H1 (cell line): ENCODE measurements at regions not wholly inside any gene's neighbourhood (a gene's known extent, or its start where the extent isn't known, plus 50 kb on each side); places are given as distances from the start of the nearest gene placed in this dataset.

ENCODE experiments used
- CTCF ChIA-PET: fragments of 300-600 bp; sonication (Branson Sonifier 250); formaldehyde crosslinking; loops from one replicate; lab custom pipeline; 2021; ENCODE audit not compliant: partially characterized antibody; lab: Charles Lee
- POLR2A ChIA-PET: fragments of 300-600 bp; sonication (Branson Sonifier 250); formaldehyde crosslinking; loops from one replicate; lab custom pipeline; 2021; ENCODE audit warnings: inconsistent platforms; ENCODE audit not compliant: partially characterized antibody; lab: Charles Lee
- DNase-seq, 2 experiments: peaks; one replicate each; pipeline versions ENCODE4 v3.0.0 to v3.0.0-alpha.2; 2010 to 2022; ENCODE audit warnings: low spot score in 2 of 2, low read depth in 1 of 2, mixed read lengths in 1 of 2
- FAIRE-seq: peaks from 2 replicates; lab custom pipeline; 2011; peaks lifted over from hg19 to GRCh38; lab: Jason Lieb, UNC
- H2AFZ ChIP-seq: 2 replicates; pipeline ENCODE4 v1.8.1; 2012; ENCODE audit warnings: low read length, inconsistent platforms
- H2AK5ac ChIP-seq: 2 replicates; pipeline ENCODE4 v1.6.1; 2013; ENCODE audit warnings: low read depth, low read length
- H2BK120ac ChIP-seq: replicated peaks from 2 replicates; pipeline ENCODE3; 2013; ENCODE audit warnings: low read depth, low read length, inconsistent platforms
- H2BK12ac ChIP-seq: 2 replicates; pipeline ENCODE4 v1.6.1; 2013; ENCODE audit warnings: low read depth, low read length
- H2BK15ac ChIP-seq: 2 replicates; pipeline ENCODE4 v1.6.1; 2013; ENCODE audit warnings: low read length
- H2BK20ac ChIP-seq: 2 replicates; pipeline ENCODE4 v1.6.1; 2013; ENCODE audit warnings: low read length
- H2BK5ac ChIP-seq: 2 replicates; pipeline ENCODE4 v1.6.1; 2013; ENCODE audit warnings: low read depth, low read length
- H3K14ac ChIP-seq: 2 replicates; pipeline ENCODE4 v1.6.1; 2013; ENCODE audit warnings: inconsistent platforms; ENCODE audit not compliant: insufficient read length
- H3K18ac ChIP-seq: 2 replicates; pipeline ENCODE4 v1.6.1; 2013; ENCODE audit warnings: low read length; ENCODE audit errors: extremely low read depth
- H3K23ac ChIP-seq: 2 replicates; pipeline ENCODE4 v1.6.1; 2013; ENCODE audit warnings: inconsistent platforms; ENCODE audit not compliant: insufficient read length
- H3K23me2 ChIP-seq: 2 replicates; pipeline ENCODE4 v1.6.1; 2013; ENCODE audit warnings: low read depth, low read length
- H3K27ac ChIP-seq: 2 replicates; pipeline ENCODE4 v1.6.1; 2011; ENCODE audit warnings: low read depth, low read length, inconsistent platforms
- H3K27me3 ChIP-seq, 4 experiments: replicated peaks in 1 of 4; 1 replicate in 1 of 4; 2 replicates in 3 of 4; pipeline versions ENCODE4 v1.6.1 to v1.8.1; 2011 to 2013; ENCODE audit warnings: low read length in 3 of 4, mild to moderate bottlenecking in 3 of 4, inconsistent platforms in 2 of 4, mixed read lengths in 2 of 4, moderate library complexity in 1 of 4; ENCODE audit not compliant: control insufficient read depth in 3 of 4, insufficient read depth in 3 of 4; ENCODE audit errors: extremely low read depth in 1 of 4
- H3K36me3 ChIP-seq, 4 experiments: 2 replicates each; pipeline versions ENCODE4 v1.6.1 to v1.8.1; 2011 to 2013; ENCODE audit warnings: mild to moderate bottlenecking in 4 of 4, low read length in 3 of 4, moderate library complexity in 2 of 4, control low read depth in 1 of 4, inconsistent platforms in 1 of 4; ENCODE audit not compliant: insufficient read depth in 4 of 4, control insufficient read depth in 2 of 4
- H3K4ac ChIP-seq: replicated peaks from 2 replicates; pipeline ENCODE3; 2013; ENCODE audit warnings: low read length, low read depth, mixed read lengths, inconsistent platforms; ENCODE audit not compliant: insufficient read length
- H3K4me1 ChIP-seq, 4 experiments: replicated peaks in 1 of 4; 1 replicate in 1 of 4; 2 replicates in 3 of 4; pipeline versions ENCODE4 v1.6.1 to v1.8.1; 2011 to 2013; ENCODE audit warnings: low read length in 3 of 4, inconsistent platforms in 2 of 4, mixed read lengths in 1 of 4; ENCODE audit not compliant: insufficient read depth in 4 of 4, control insufficient read depth in 3 of 4
- H3K4me2 ChIP-seq, 2 experiments: 2 replicates each; pipeline versions ENCODE4 v1.6.1 to v1.8.1; 2011 to 2013; ENCODE audit warnings: low read depth in 2 of 2, low read length in 2 of 2, control low read depth in 1 of 2, inconsistent platforms in 1 of 2, mild to moderate bottlenecking in 1 of 2; ENCODE audit not compliant: insufficient read depth in 1 of 2
- H3K4me3 ChIP-seq, 4 experiments: fragments of 200-600, 300-600 bp in 1 of 4; sonication (generic), shearing (Covaris generic), sonication (Bioruptor Twin) in 1 of 4; 2 replicates each; pipeline versions ENCODE4 v1.5.1 to v1.8.1; 2011 to 2016; ENCODE audit warnings: low read length in 4 of 4, low read depth in 3 of 4, control low read depth in 2 of 4, inconsistent platforms in 2 of 4, mild to moderate bottlenecking in 2 of 4, mixed read lengths in 1 of 4, moderate library complexity in 1 of 4; ENCODE audit not compliant: insufficient read depth in 2 of 4; ENCODE audit errors: extremely low read depth in 1 of 4
- H3K56ac ChIP-seq: replicated peaks from 2 replicates; pipeline ENCODE3; 2013; ENCODE audit warnings: low read depth, mild to moderate bottlenecking, mixed read lengths, low read length, inconsistent platforms; ENCODE audit not compliant: insufficient read length
- H3K79me1 ChIP-seq: 2 replicates; pipeline ENCODE4 v1.6.1; 2013; ENCODE audit warnings: low read depth, low read length, control low read depth
- H3K79me2 ChIP-seq, 2 experiments: 2 replicates each; pipeline versions ENCODE4 v1.6.1 to v1.8.1; 2012 to 2013; ENCODE audit warnings: low read length in 2 of 2, mild to moderate bottlenecking in 2 of 2, inconsistent platforms in 1 of 2; ENCODE audit not compliant: insufficient read depth in 2 of 2, control insufficient read depth in 1 of 2
- H3K9ac ChIP-seq, 4 experiments: replicated peaks in 1 of 4; 1 replicate in 1 of 4; 2 replicates in 3 of 4; pipeline versions ENCODE4 v1.6.1 to v1.8.1; 2011 to 2013; ENCODE audit warnings: low read depth in 3 of 4, low read length in 3 of 4, control low read depth in 2 of 4, mild to moderate bottlenecking in 2 of 4, moderate library complexity in 2 of 4, inconsistent platforms in 1 of 4; ENCODE audit errors: extremely low read depth in 1 of 4
- H3K9me3 ChIP-seq, 2 experiments: 2 replicates each; pipeline versions ENCODE4 v1.6.1 to v1.8.1; 2012 to 2013; ENCODE audit warnings: mild to moderate bottlenecking in 2 of 2, moderate library complexity in 2 of 2, control low read depth in 1 of 2, inconsistent platforms in 1 of 2, low read depth in 1 of 2, low read length in 1 of 2, mixed read lengths in 1 of 2; ENCODE audit not compliant: insufficient read depth in 2 of 2
- H4K20me1 ChIP-seq, 2 experiments: replicated peaks in 1 of 2; 2 replicates each; pipeline versions ENCODE3 to v1.8.1; 2011 to 2013; ENCODE audit warnings: inconsistent platforms in 2 of 2, low read length in 2 of 2, mild to moderate bottlenecking in 1 of 2; ENCODE audit not compliant: insufficient read depth in 2 of 2, control insufficient read depth in 1 of 2
- H4K5ac ChIP-seq: 2 replicates; pipeline ENCODE4 v1.6.1; 2013; ENCODE audit warnings: low read length, low read depth, mixed read lengths, inconsistent platforms; ENCODE audit not compliant: insufficient read length
- H4K8ac ChIP-seq: 2 replicates; pipeline ENCODE4 v1.8.0; 2013; ENCODE audit warnings: mild to moderate bottlenecking, moderate library complexity, low read length, inconsistent platforms; ENCODE audit not compliant: insufficient read depth; ENCODE audit errors: extremely low read depth
- H4K91ac ChIP-seq: replicated peaks from 2 replicates; pipeline ENCODE3; 2013; ENCODE audit warnings: low read length, mixed read lengths, inconsistent platforms; ENCODE audit not compliant: insufficient read length
- ATF2 ChIP-seq: IDR thresholded peaks from 2 replicates; pipeline ENCODE4 v1.6.1; 2012; ENCODE audit warnings: low read length, inconsistent platforms
- BRCA1 ChIP-seq: IDR thresholded peaks from 2 replicates; pipeline ENCODE4 v1.6.1; 2012; ENCODE audit warnings: low read depth, low read length, improper control_type of control experiment
- CHD1 ChIP-seq: IDR thresholded peaks from 2 replicates; pipeline ENCODE4 v1.6.1; 2012; ENCODE audit warnings: low read depth, low read length, improper control_type of control experiment
- CHD2 ChIP-seq: IDR thresholded peaks from 2 replicates; pipeline ENCODE4 v1.6.1; 2012; ENCODE audit warnings: low read length, improper control_type of control experiment
- HDAC6 ChIP-seq: IDR thresholded peaks from one replicate; pipeline ENCODE4 v1.7.1; 2012; ENCODE audit warnings: low read depth, mild to moderate bottlenecking, inconsistent platforms, low read length, moderate library complexity
- RXRA ChIP-seq: IDR thresholded peaks from 2 replicates; pipeline ENCODE4 v1.6.1; 2011; ENCODE audit warnings: low read depth, mild to moderate bottlenecking, low read length, moderate library complexity; ENCODE audit not compliant: insufficient read depth
- SP1 ChIP-seq: IDR thresholded peaks from 2 replicates; pipeline ENCODE4 v1.6.1; 2011; ENCODE audit warnings: low read depth, low read length
- WGBS, 2 experiments: shearing (Covaris generic) in 1 of 2; methylation state at CpG; one replicate each; pipeline versions ENCODE4 v1.1.6 to v1.1.7; 2013 to 2015; ENCODE audit warnings: low lambda C conversion rate in 2 of 2, mixed read lengths in 2 of 2, inconsistent platforms in 1 of 2, low coverage in 1 of 2, missing lambda C conversion rate in 1 of 2; ENCODE audit not compliant: insufficient replicate concordance in 2 of 2, insufficient coverage in 1 of 2, insufficient read length in 1 of 2; ENCODE audit errors: extremely low coverage in 1 of 2, missing lambda C conversion rate in 1 of 2; 5-methylcytosine and 5-hydroxymethylcytosine counted together

- H3K23ac ChIP-seq: no peak overlapping the region
- no peak overlapping the region for H4K5ac ChIP-seq
- H3K56ac ChIP-seq: no peak overlapping the region
- no peak overlapping the region for H2BK15ac ChIP-seq
- no peak overlapping the region for H2BK12ac ChIP-seq
- H2AK5ac ChIP-seq: no peak overlapping the region
- DNase-seq: no peak
- no peaks in the 10 kb centered on the region for H3K9me3 ChIP-seq
- no peak for TF ChIP-seq CHD2
- no peak for TF ChIP-seq HDAC6
- no peak for TF ChIP-seq RXRA
- no peak for TF ChIP-seq SP1
- no peak for TF ChIP-seq ATF2
- no peak for TF ChIP-seq BRCA1
- no peak for TF ChIP-seq CHD1
- no peak overlapping the region for H3K27ac ChIP-seq
- no peak overlapping the region for H3K4me2 ChIP-seq
- no peak overlapping the region for H2BK20ac ChIP-seq
- POLR2A ChIA-PET: no interaction called here
- H2BK5ac ChIP-seq: no peak overlapping the region
- no peaks in the 10 kb centered on the region for H3K36me3 ChIP-seq
- CTCF ChIA-PET: no interaction called here
- no peak overlapping the region for H3K14ac ChIP-seq
- H3K27me3 ChIP-seq: no peaks in the 10 kb centered on the region
- no peak overlapping the region for H4K91ac ChIP-seq
- no peaks in the 10 kb centered on the region for H3K79me1 ChIP-seq
- no peak overlapping the region for H3K9ac ChIP-seq
- no peak overlapping the region for H2AFZ ChIP-seq
- no peaks in the 10 kb centered on the region for H3K79me2 ChIP-seq
- H3K18ac ChIP-seq: no peak overlapping the region
- WGBS, 2 experiments: 100% methylated on average over 1 of the region's 1 CpG; no CpG with 5 or more reads in 1 of the 2 experiments
- H3K23me2 ChIP-seq: no peaks in the 10 kb centered on the region
- no peak overlapping the region for H4K8ac ChIP-seq
- no peak for FAIRE-seq
- H4K20me1 ChIP-seq: no peaks in the 10 kb centered on the region
- H2BK120ac ChIP-seq: no peak overlapping the region
- no peak overlapping the region for H3K4ac ChIP-seq
- no peak overlapping the region for H3K4me3 ChIP-seq
- no peaks in the 10 kb centered on the region; a peak in 2 of 7 replicates for H3K4me1 ChIP-seq
Observed at GRCh38 chr3:59545374-59545773, 495.5 kb upstream of the CFAP20DC start.
